Transverse colon (tissue), 4 donors: ENCODE measurements at regions not wholly inside any gene's neighbourhood (a gene's known extent, or its start where the extent isn't known, plus 50 kb on each side); places are given as distances from the start of the nearest gene placed in this dataset.

Source experiments
- DNase-seq: peaks from one replicate; pipeline ENCODE4 v3.0.0-alpha.2; 2019
- H3K27ac ChIP-seq, 4 donors: fragments of 200-600 bp; sonication (generic); 2 replicates each; pipeline ENCODE4 v1.5.1; 2016 to 2018; ENCODE audit warnings: inconsistent platforms in 4 of 4
- H3K27me3 ChIP-seq: fragments of 200-600 bp; sonication (generic); 2 replicates; pipeline ENCODE4 v1.5.1; 2017; ENCODE audit warnings: inconsistent platforms
- H3K36me3 ChIP-seq, 4 donors: fragments of 200-600 bp; sonication (generic); 2 replicates each; pipeline ENCODE4 v1.5.1; 2017 to 2019; ENCODE audit warnings: inconsistent platforms in 4 of 4
- H3K4me1 ChIP-seq, 4 donors: fragments of 200-600 bp; sonication (generic); 2 replicates each; pipeline ENCODE4 v1.5.1; 2017 to 2020; ENCODE audit warnings: inconsistent platforms in 4 of 4
- H3K4me3 ChIP-seq, 4 donors: fragments of 200-600 bp; sonication (generic); 1 replicate in 1 of 4; 2 replicates in 3 of 4; pipeline versions ENCODE4 v1.5.1 to v1.6.1; 2017 to 2019; ENCODE audit warnings: inconsistent platforms in 4 of 4
- H3K9me3 ChIP-seq, 2 donors: fragments of 200-600 bp; sonication (generic); 2 replicates each; pipeline ENCODE4 v1.5.1; 2017 to 2019; ENCODE audit warnings: inconsistent platforms in 2 of 2
- CTCF ChIP-seq, 5 experiments: fragments of 200-600 bp in 3 of 5; fragments of 450-650 bp in 2 of 5; sonication (generic) in 3 of 5; IDR thresholded peaks; 1 replicate in 2 of 5; 2 replicates in 3 of 5; pipeline ENCODE4 v1.5.1; 2016 to 2017; ENCODE audit warnings: antibody characterized with exemption in 5 of 5, inconsistent platforms in 3 of 5, mild to moderate bottlenecking in 2 of 5, moderate library complexity in 1 of 5
- EP300 ChIP-seq: sonication (generic); formaldehyde crosslinking; IDR thresholded peaks from one replicate; pipeline ENCODE4 v1.6.1; 2017; ENCODE audit warnings: antibody characterized with exemption, low read depth
- POLR2A ChIP-seq: fragments of 450-650 bp; IDR thresholded peaks from one replicate; pipeline ENCODE4 v1.6.1; 2016; ENCODE audit warnings: antibody characterized with exemption, mild to moderate bottlenecking, moderate library complexity
- POLR2AphosphoS5 ChIP-seq, 3 donors: sonication (generic); formaldehyde crosslinking; IDR thresholded peaks; one replicate each; pipeline ENCODE4 v1.6.1; 2016; ENCODE audit warnings: antibody characterized with exemption in 3 of 3
- WGBS, 2 donors: methylation state at CpG; one replicate each; pipeline ENCODE4 v1.1.5; 2018; ENCODE audit warnings: low coverage in 1 of 2; 5-methylcytosine and 5-hydroxymethylcytosine counted together
- in situ Hi-C, 4 donors: fragments of 200-750 bp; cut with MboI; loops; one replicate each; pipeline versions ENCODE4 v1.15.0 to v1.15.1; 2017; ENCODE audit warnings: low sequenced_read_pairs in 3 of 4, low pct_ligation_motif_present in 1 of 4, low pct_unique_long_range_greater_than_20kb in 1 of 4
- intact Hi-C: fragments of 100-400 bp; cut with DNase I; formaldehyde crosslinking; loops from one replicate; pipeline ENCODE4 v1.15.1; 2023; ENCODE audit warnings: low total_unique reads

DNA sequence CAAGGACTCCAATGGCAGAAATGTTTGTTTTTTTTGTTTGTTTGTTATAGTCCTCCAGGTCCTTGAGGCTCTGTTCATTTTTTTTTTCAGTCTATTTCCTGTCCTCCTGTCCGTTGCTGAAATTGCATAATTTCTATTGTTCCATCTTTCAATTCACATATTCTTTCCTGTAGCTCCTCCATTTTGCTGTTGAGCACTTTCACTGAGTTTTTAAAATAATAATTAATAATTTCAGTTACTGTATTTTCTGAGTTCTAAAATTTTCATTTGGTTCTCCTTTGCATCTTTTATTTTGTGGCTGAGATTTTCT is 202.3 kb upstream of the AGR3 start:
- intact Hi-C loops = no loop called here
- in situ Hi-C loops = no loop called here
- H3K4me3 ChIP-seq = no peak overlapping the region
- 57 to 63% methylated on average over 1 of the region's 1 CpG for WGBS, 2 donors
- H3K27ac ChIP-seq = peak overlapping the region in 2 of 4 donors; percentile 16 to 32
- H3K4me1 ChIP-seq = peaks cover 0 to 14% (median 0%) of the 10 kb centered on the region in 4 donors
- no peak for DNase-seq
- no peak for TF ChIP-seq POLR2AphosphoS5 (IDR thresholded peaks at IDR 0.05)
- TF ChIP-seq CTCF (IDR thresholded peaks at IDR 0.05) = no peak
- no peak for TF ChIP-seq POLR2A
- TF ChIP-seq EP300 = no peak
- no peaks in the 10 kb centered on the region for H3K27me3 ChIP-seq
- peaks cover 0 to 4% of the 10 kb centered on the region in 2 donors for H3K9me3 ChIP-seq
- H3K36me3 ChIP-seq = no peaks in the 10 kb centered on the region

- DNase-seq = no peak
- Histone ChIP-seq H3K4me3 (no peak overlapping the region), H3K27me3 (no peaks in the 10 kb centered on the region), H3K27ac (no peak overlapping the region), H3K4me1 (peaks cover 0 to 14% (median 0%) of the 10 kb centered on the region in 4 donors), H3K9me3 (peaks cover 0 to 4% of the 10 kb centered on the region in 2 donors), H3K36me3 (no peaks in the 10 kb centered on the region)
- in situ Hi-C loops = no loop called here
- 48 to 67% methylated on average over 3 of the region's 3 CpGs for WGBS, 2 donors
- intact Hi-C loops = no loop called here
- TF ChIP-seq POLR2AphosphoS5 (IDR thresholded peaks at IDR 0.05) = no peak
Measured at GRCh38 chr7:17085186-17085585, 203.4 kb upstream of the AGR3 start.

GRCh38 chr7:17086403-17086802 is 204.6 kb upstream of the AGR3 start:
- WGBS, 2 donors = 66 to 67% methylated on average over 5 of the region's 5 CpGs
- intact Hi-C loops = no loop called here
- no peaks in the 10 kb centered on the region for H3K9me3 ChIP-seq
- TF ChIP-seq EP300 (no peak), POLR2AphosphoS5 (IDR thresholded peaks at IDR 0.05) (no peak), POLR2A (no peak), CTCF (IDR thresholded peaks at IDR 0.05) (no peak)
- peaks cover 0 to 14% (median 0%) of the 10 kb centered on the region in 4 donors for H3K4me1 ChIP-seq
- H3K4me3 ChIP-seq = no peak overlapping the region
- no peak for DNase-seq
- H3K27ac ChIP-seq = no peak overlapping the region
- H3K36me3 ChIP-seq = no peaks in the 10 kb centered on the region
- no peaks in the 10 kb centered on the region for H3K27me3 ChIP-seq
- in situ Hi-C loops = no loop called here

GRCh38 chr7:17090751-17091150 is 207.7 kb upstream of the AHR start:
- Histone ChIP-seq H3K4me3 (no peak overlapping the region), H3K27ac (no peak overlapping the region), H3K4me1 (peaks cover 0 to 7% (median 0%) of the 10 kb centered on the region in 4 donors), H3K9me3 (no peaks in the 10 kb centered on the region), H3K36me3 (no peaks in the 10 kb centered on the region), H3K27me3 (no peaks in the 10 kb centered on the region)
- DNase-seq = no peak
- WGBS, 2 donors = 82 to 100% methylated on average over 2 of the region's 2 CpGs
- TF ChIP-seq POLR2AphosphoS5 (IDR thresholded peaks at IDR 0.05) (no peak), CTCF (IDR thresholded peaks at IDR 0.05) (no peak), POLR2A (no peak), EP300 (no peak)
- in situ Hi-C loops (no loop called here), intact Hi-C loops (no loop called here)

GRCh38 chr7:17093461-17093860 is 205.0 kb upstream of the AHR start:
- H3K9me3 ChIP-seq = no peaks in the 10 kb centered on the region
- no peaks in the 10 kb centered on the region for H3K36me3 ChIP-seq
- intact Hi-C loops (no loop called here), in situ Hi-C loops (no loop called here)
- H3K27me3 ChIP-seq = no peaks in the 10 kb centered on the region
- no peak overlapping the region for H3K27ac ChIP-seq
- TF ChIP-seq POLR2AphosphoS5 (IDR thresholded peaks at IDR 0.05) (no peak), POLR2A (no peak), CTCF (IDR thresholded peaks at IDR 0.05) (no peak), EP300 (no peak)
- H3K4me1 ChIP-seq = peaks cover 0 to 7% (median 3%) of the 10 kb centered on the region in 4 donors
- H3K4me3 ChIP-seq = no peak overlapping the region
- no peak for DNase-seq
- 71 to 80% methylated on average over 3 of the region's 3 CpGs for WGBS, 2 donors
